Neural cell (in vitro differentiated cells): ENCODE measurements at regions not wholly inside any gene's neighbourhood (a gene's known extent, or its start where the extent isn't known, plus 50 kb on each side); places are given as distances from the start of the nearest gene placed in this dataset.

Experiments used
- EP300 ChIP-seq: fragments of 450-650 bp; conservative IDR thresholded peaks from 2 replicates; pipeline ENCODE4 v1.6.1; 2014; ENCODE audit warnings: antibody characterized with exemption, mild to moderate bottlenecking, moderate library complexity; ENCODE audit not compliant: poor library complexity, severe bottlenecking
- EZH2 ChIP-seq: fragments of 200-600, 300-800 bp; shearing (Covaris generic), sonication (generic); IDR thresholded peaks from 2 replicates; pipeline ENCODE4 v1.6.1; 2014; ENCODE audit warnings: antibody characterized with exemption, low read length, borderline replicate concordance, mild to moderate bottlenecking; ENCODE audit not compliant: insufficient read depth, poor library complexity, severe bottlenecking
- MXI1 ChIP-seq: fragments of 450-650 bp; conservative IDR thresholded peaks from 2 replicates; pipeline ENCODE4 v1.6.1; 2014; ENCODE audit warnings: antibody characterized with exemption, mild to moderate bottlenecking; ENCODE audit not compliant: poor library complexity, severe bottlenecking
- RAD21 ChIP-seq: fragments of 450-650 bp; conservative IDR thresholded peaks from 2 replicates; pipeline ENCODE4 v1.6.1; 2014; ENCODE audit warnings: antibody characterized with exemption, mild to moderate bottlenecking, moderate library complexity
- TF ChIP-seq, protein P1 (sequence below): fragments of 450-650 bp; IDR thresholded peaks from 2 replicates; pipeline ENCODE4 v1.5.1; 2014; ENCODE audit warnings: antibody characterized with exemption, mild to moderate bottlenecking, moderate library complexity; ENCODE audit not compliant: poor library complexity, severe bottlenecking

DNA sequence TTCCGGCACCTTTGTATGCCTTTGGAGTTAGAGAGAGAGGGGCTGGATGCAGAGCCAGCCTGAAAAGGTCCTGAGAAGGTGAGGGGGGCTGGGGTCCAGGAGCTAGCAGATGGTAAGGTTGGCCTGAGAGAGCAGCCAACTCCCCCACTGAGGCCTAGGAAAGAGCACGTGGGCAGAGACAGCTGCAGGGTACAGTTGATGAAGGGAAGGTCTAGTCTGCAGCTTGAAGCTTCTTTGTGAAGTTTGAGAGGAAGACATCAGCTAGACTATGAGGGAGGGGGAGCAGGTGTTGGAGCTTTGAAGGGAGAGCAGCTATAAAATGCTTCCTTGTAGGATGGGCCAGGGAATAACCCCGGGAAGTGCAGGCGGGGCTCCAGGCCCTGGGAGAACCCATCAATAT lies 289.3 kb upstream of the AMIGO2 start:
- TF ChIP-seq, protein P1, sequence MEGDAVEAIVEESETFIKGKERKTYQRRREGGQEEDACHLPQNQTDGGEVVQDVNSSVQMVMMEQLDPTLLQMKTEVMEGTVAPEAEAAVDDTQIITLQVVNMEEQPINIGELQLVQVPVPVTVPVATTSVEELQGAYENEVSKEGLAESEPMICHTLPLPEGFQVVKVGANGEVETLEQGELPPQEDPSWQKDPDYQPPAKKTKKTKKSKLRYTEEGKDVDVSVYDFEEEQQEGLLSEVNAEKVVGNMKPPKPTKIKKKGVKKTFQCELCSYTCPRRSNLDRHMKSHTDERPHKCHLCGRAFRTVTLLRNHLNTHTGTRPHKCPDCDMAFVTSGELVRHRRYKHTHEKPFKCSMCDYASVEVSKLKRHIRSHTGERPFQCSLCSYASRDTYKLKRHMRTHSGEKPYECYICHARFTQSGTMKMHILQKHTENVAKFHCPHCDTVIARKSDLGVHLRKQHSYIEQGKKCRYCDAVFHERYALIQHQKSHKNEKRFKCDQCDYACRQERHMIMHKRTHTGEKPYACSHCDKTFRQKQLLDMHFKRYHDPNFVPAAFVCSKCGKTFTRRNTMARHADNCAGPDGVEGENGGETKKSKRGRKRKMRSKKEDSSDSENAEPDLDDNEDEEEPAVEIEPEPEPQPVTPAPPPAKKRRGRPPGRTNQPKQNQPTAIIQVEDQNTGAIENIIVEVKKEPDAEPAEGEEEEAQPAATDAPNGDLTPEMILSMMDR = no peak
- no peak for TF ChIP-seq EP300
- TF ChIP-seq EZH2 = no peak
- TF ChIP-seq MXI1 = no peak
- TF ChIP-seq RAD21 = no peak
